ENCODE measurements at regions not wholly inside any gene's neighbourhood (a gene's known extent, or its start where the extent isn't known, plus 50 kb on each side); places are given as distances from the start of the nearest gene placed in this dataset.

GRCh38 chr6:122025104-122025503 lies 374.3 kb upstream of the HSF2 start:
- no peak for TF ChIP-seq YY1 (IDR thresholded peaks at IDR 0.05; ENCODE audit: low read depth)
- no peak for TF ChIP-seq RAD21 (IDR thresholded peaks at IDR 0.05; ENCODE audit: low read depth)
- TF ChIP-seq EP300 (IDR thresholded peaks at IDR 0.05; ENCODE audit: borderline replicate concordance) = no peak
- TF ChIP-seq TEAD4 (IDR thresholded peaks at IDR 0.05) = no peak
- no peak for TF ChIP-seq USF1 (IDR thresholded peaks at IDR 0.05)
- TF ChIP-seq EGR1 (IDR thresholded peaks at IDR 0.05) = no peak
- no peak for TF ChIP-seq REST (IDR thresholded peaks at IDR 0.05; ENCODE audit: low read depth)
- no peak for TF ChIP-seq NFIC (IDR thresholded peaks at IDR 0.05)
- no peak for TF ChIP-seq CREB1 (IDR thresholded peaks at IDR 0.05; ENCODE audit: low read depth)
- TF ChIP-seq TCF12 (IDR thresholded peaks at IDR 0.05; ENCODE audit: low read depth) = no peak
- no peak for TF ChIP-seq FOXM1 (IDR thresholded peaks at IDR 0.05; ENCODE audit: borderline replicate concordance, low read depth)
- no peak for TF ChIP-seq TAF1 (IDR thresholded peaks at IDR 0.05; ENCODE audit: low read depth)

Data from Ishikawa (cell line).